Erythroblast (primary cell): ENCODE measurements at regions not wholly inside any gene's neighbourhood (a gene's known extent, or its start where the extent isn't known, plus 50 kb on each side); places are given as distances from the start of the nearest gene placed in this dataset.

Experiments used
- GATA1 ChIP-seq: IDR thresholded peaks from 2 replicates; pipeline ENCODE4 v1.6.1; 2011; ENCODE audit warnings: low read depth, mild to moderate bottlenecking, control low read depth, low read length, moderate library complexity
- POLR2A ChIP-seq: IDR thresholded peaks from 2 replicates; pipeline ENCODE4 v1.6.1; 2011; ENCODE audit warnings: mild to moderate bottlenecking, low read length

DNA sequence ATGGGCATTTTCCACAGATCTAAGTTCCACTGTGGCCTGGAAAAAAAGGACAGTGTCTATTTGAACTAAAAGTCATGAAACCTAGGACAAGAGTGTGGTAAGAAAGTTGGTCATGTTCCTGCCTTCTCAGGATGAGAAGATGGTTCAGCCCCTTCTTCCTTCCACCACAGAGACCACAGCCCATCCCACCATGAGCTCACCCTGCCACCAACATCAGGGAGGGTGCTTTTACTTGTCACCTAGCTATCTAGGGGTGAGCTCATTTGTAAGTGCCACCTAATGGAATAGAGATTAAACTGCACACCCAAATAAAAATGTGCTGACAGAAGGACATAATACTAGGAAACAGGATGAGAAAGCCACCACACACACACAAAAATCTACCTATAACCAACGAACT lies 235.9 kb downstream of the SPIN4 start:
- TF ChIP-seq POLR2A, result no peak
- no peak for TF ChIP-seq GATA1
